Stimulated activated CD4-positive, alpha-beta T cell treated with anti-CD3 and anti-CD28 coated beads, Interleukin-2, amount 100 ng/mL, for 24 hours (primary cell): ENCODE measurements at regions not wholly inside any gene's neighbourhood (a gene's known extent, or its start where the extent isn't known, plus 50 kb on each side); places are given as distances from the start of the nearest gene placed in this dataset.

Source experiments
- DNase-seq, 2 donors: peaks; one replicate each; pipeline ENCODE4 v3.0.0-alpha.2; 2020

GRCh38 chr13:63700350-63700749 lies 2284.7 kb upstream of the PCDH20 start:
- DNase-seq, result no peak

- DNase-seq, result no peak
Observed at GRCh38 chr13:63699948-63700347, 2284.3 kb upstream of the PCDH20 start.

GRCh38 chr13:63696055-63696454 lies 2280.4 kb upstream of the PCDH20 start:
- DNase-seq, result no peak

- DNase-seq, result no peak
Observed at GRCh38 chr13:63693696-63694095, 2278.0 kb upstream of the PCDH20 start.

GRCh38 chr13:63691474-63691873 lies 2275.8 kb upstream of the PCDH20 start:
- no peak for DNase-seq

GRCh38 chr13:63690672-63691071 lies 2275.0 kb upstream of the PCDH20 start:
- no peak for DNase-seq

- no peak for DNase-seq
Observed at GRCh38 chr13:63684822-63685221, 2269.2 kb upstream of the PCDH20 start.

GRCh38 chr13:63680704-63681103 lies 2265.1 kb upstream of the PCDH20 start:
- no peak for DNase-seq

GRCh38 chr13:63671296-63671695 lies 2255.6 kb upstream of the PCDH20 start:
- DNase-seq, result no peak

GRCh38 chr13:63651394-63651793 lies 2235.7 kb upstream of the PCDH20 start:
- no peak for DNase-seq

GRCh38 chr13:63643543-63643942 lies 2227.9 kb upstream of the PCDH20 start:
- DNase-seq, result no peak

GRCh38 chr13:63636316-63636993 lies 2220.8 kb upstream of the PCDH20 start:
- DNase-seq, result no peak

- no peak for DNase-seq
Observed at GRCh38 chr13:63632321-63632720, 2216.7 kb upstream of the PCDH20 start.

GRCh38 chr13:63631006-63631405 lies 2215.4 kb upstream of the PCDH20 start:
- DNase-seq, result no peak

- no peak for DNase-seq
Observed at GRCh38 chr13:63629591-63629990, 2213.9 kb upstream of the PCDH20 start.

- no peak for DNase-seq
Observed at GRCh38 chr13:63628310-63628709, 2212.7 kb upstream of the PCDH20 start.

- DNase-seq, result no peak
Observed at GRCh38 chr13:63625869-63626268, 2210.2 kb upstream of the PCDH20 start.

- DNase-seq, result no peak
Observed at GRCh38 chr13:63614874-63615612, 2199.4 kb upstream of the PCDH20 start.

GRCh38 chr13:63607153-63607552 lies 2191.5 kb upstream of the PCDH20 start:
- no peak for DNase-seq

- DNase-seq, result no peak
Observed at GRCh38 chr13:63605962-63606361, 2190.3 kb upstream of the PCDH20 start.

GRCh38 chr13:63605403-63605802 lies 2189.8 kb upstream of the PCDH20 start:
- no peak for DNase-seq

GRCh38 chr13:63595811-63596210 lies 2180.2 kb upstream of the PCDH20 start:
- DNase-seq, result no peak

- no peak for DNase-seq
Observed at GRCh38 chr13:63586467-63586866, 2170.8 kb upstream of the PCDH20 start.

GRCh38 chr13:63578796-63579195 lies 2163.1 kb upstream of the PCDH20 start:
- DNase-seq, result no peak

GRCh38 chr13:63567031-63567430 lies 2151.4 kb upstream of the PCDH20 start:
- no peak for DNase-seq
